Brain pericyte (primary cell): ENCODE measurements at regions not wholly inside any gene's neighbourhood (a gene's known extent, or its start where the extent isn't known, plus 50 kb on each side); places are given as distances from the start of the nearest gene placed in this dataset.

ENCODE experiments used
- DNase-seq: peaks from one replicate; pipeline ENCODE4 v3.0.0-alpha.2; 2012; ENCODE audit warnings: low read depth, low spot score

DNA sequence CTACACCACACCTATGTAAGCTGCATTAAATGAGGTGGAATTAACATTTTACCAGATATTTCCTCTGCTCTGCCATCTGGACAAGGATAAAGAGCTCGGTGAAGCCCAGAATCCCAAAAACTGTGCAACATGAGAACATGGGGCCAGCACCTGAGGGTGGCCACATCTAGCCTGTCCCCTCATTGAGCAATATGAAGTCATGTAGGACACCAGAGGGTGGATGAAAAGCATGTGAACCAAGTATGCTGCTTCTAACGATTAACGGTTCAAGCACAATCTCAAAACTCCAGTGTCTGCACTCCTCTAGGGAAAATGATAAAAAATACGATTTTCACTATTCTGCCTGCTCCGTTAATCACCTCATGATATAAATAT lies 545.8 kb downstream of the EBF1 start:
- no peak for DNase-seq

GRCh38 chr5:158553195-158553961 lies 546.3 kb downstream of the EBF1 start:
- no peak for DNase-seq

- no peak for DNase-seq
Observed at GRCh38 chr5:158552241-158552640, 547.5 kb downstream of the EBF1 start.

GRCh38 chr5:158549311-158549710 lies 550.4 kb downstream of the EBF1 start:
- no peak for DNase-seq

DNA sequence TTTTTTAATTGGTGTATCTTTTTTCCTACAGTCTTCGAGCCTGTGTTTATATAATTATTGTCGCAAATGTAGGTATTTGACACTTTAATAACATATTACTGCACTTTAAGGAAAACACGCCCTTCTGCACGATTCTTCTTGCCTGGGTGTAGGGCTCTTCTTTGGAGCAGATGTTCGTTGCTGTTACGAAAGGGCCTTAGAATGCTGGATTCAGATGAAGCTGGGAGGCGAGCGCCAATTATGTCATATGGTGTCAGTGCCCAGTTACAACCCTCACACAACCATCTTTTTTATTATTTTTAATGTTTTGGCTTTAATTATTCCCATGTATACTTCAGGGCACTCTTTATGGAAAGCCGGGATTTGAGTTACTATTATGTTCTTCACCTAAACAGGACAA lies 553.0 kb downstream of the EBF1 start:
- DNase-seq: no peak

GRCh38 chr5:158545949-158546530 lies 553.7 kb downstream of the EBF1 start:
- no peak for DNase-seq

GRCh38 chr5:158544388-158545339 lies 555.1 kb downstream of the EBF1 start:
- no peak for DNase-seq

- DNase-seq: peak; percentile 78
Observed at GRCh38 chr5:158543539-158544387, 556.0 kb downstream of the EBF1 start.

GRCh38 chr5:158541536-158542297 lies 558.0 kb downstream of the EBF1 start:
- no peak for DNase-seq

DNA sequence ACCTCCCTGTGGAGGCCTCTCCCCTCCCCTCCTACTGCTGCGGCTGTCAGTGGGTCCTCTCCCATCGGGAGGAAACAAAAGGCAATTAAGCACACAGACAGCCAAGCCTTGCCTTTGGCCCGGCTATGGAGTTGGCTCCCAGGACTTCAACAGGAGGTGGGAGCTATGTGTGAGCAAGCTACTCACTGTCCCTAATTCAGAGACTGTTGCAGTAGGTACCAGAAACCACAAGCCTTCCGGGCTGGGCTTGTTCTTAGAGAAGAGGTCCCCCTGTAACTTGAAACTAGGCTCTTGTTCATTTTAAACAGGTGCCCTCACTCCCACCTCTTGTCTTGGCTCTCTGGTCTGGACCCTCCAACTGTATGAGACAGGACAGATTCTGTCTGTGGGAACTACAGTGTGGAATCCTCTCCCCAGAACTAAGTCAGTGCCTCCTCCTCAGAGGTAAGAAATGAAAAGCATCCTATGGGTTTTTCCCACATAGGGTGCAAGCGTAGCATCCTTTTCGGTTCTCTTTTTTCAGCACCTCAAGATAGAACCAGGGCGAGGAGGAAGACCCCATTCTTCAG lies 561.1 kb downstream of the EBF1 start:
- no peak for DNase-seq

GRCh38 chr5:158537366-158537765 lies 562.4 kb downstream of the EBF1 start:
- DNase-seq: no peak

- no peak for DNase-seq
Observed at GRCh38 chr5:158534203-158534602, 565.5 kb downstream of the EBF1 start.

DNA sequence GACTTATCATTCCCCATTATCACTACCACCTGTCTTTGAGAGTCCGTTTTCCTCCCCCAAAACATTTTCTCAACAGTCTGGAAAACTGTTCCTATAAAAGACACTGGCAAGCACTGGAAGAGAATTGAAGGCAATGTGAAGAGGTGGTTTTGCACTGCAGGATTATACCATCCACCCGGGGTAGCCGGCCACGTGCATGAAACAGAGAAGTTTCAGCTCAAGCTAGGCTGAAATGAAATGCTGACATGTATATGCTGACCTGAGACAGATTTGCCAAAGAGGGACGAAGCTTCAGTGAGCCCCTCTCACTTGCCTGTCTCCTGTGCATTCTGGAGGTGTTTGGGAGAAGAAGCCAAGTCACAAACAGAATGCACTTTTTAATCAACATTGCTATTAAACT lies 567.0 kb downstream of the EBF1 start:
- DNase-seq: no peak

DNA sequence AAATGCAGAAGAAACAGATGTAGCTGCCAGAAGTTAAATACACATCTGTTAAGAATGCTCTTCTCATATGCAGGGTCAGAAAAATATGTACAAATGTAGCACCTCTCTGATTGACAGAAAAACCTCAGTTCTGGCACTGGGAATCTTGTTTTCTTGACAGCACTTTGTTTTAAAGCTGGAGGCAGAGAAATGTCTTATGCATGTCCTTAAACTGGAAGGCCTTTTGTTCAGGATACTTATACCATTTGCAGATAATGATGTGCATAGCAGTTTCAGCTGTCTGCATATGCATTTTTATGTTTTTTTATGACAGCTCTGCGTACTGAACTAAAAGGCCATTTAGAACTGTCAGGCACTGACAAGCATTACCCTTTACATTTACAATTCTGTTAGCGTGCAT lies 567.9 kb downstream of the EBF1 start:
- DNase-seq: no peak

GRCh38 chr5:158530115-158530514 lies 569.6 kb downstream of the EBF1 start:
- DNase-seq: no peak

- DNase-seq: no peak
Observed at GRCh38 chr5:158529454-158529853, 570.3 kb downstream of the EBF1 start.

DNA sequence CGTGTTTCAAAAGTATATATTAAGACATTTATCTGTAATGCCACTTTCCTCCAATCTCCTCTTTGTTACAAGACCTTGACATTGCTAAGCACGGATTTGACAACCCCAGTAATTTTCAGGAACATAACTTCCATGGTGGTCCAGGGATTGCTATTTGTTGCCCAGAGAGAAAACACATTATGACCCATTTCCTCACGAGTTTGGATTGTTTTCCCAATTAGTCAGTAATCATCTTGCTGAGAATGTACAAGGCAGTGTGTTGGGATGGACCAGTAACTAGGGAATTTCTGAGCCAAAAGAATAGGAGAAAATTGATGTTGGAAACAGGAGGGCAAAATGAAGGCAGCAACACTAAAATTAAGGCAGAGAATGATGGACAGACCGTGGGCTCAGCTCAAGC lies 574.1 kb downstream of the EBF1 start:
- DNase-seq: no peak

GRCh38 chr5:158524070-158524469 lies 575.6 kb downstream of the EBF1 start:
- no peak for DNase-seq

DNA sequence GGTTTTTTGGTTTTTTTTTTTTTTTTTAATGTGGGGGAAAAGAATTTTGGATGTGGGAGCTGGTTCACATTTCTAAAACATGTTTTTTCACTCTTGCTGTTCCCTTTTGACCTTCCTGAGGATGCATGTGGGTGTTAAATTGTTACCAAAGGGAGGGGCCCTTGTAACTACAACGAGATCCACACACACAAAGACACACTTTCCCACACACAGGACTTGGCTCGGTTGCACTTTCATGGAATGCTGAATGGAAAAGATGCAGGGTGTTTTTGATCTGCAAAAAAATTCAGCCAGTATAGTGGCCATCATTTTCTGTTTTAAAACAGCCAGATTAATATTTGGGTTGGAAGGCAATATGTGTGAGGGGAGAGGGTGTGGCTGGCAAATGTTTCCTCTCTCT lies 576.9 kb downstream of the EBF1 start:
- DNase-seq: no peak

DNA sequence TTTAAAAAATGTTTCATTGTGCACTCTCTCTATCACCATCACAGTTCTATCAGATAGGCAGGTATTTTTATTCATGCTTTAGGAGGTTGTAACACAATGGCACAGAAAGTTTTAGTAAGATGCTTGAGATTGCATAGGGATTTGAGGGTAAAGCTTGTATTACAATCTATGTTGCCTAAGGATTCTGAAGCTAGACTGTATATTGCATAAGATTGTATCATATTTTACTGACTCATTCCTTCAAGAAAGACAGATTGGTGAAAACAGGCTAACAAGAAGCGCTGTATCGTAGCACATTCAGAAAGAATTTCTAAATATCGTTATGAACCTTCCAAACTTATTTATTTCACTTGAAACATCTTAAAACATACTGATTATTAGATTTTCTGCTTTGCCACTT lies 577.7 kb downstream of the EBF1 start:
- DNase-seq: no peak
